Type B pancreatic cell (in vitro differentiated cells): ENCODE measurements at regions not wholly inside any gene's neighbourhood (a gene's known extent, or its start where the extent isn't known, plus 50 kb on each side); places are given as distances from the start of the nearest gene placed in this dataset.

ENCODE experiments used
- DNase-seq: peaks from one replicate; pipeline ENCODE4 v3.0.0; 2021; ENCODE audit warnings: mixed read lengths; ENCODE audit not compliant: unreplicated experiment; ENCODE audit errors: extremely low spot score
- H3K27ac Mint-ChIP-seq: 2 replicates; pipeline ENCODE4 v1.8.0; 2021; ENCODE audit warnings: mild to moderate bottlenecking, mixed read lengths
- H3K27me3 Mint-ChIP-seq: 2 replicates; pipeline ENCODE4 v1.8.0; 2021; ENCODE audit warnings: mixed read lengths
- H3K36me3 Mint-ChIP-seq: 2 replicates; pipeline ENCODE4 v1.8.0; 2021; ENCODE audit warnings: mixed read lengths
- H3K4me1 Mint-ChIP-seq: one replicate; pipeline ENCODE4 v1.8.0; 2021; ENCODE audit warnings: mixed read lengths; ENCODE audit not compliant: unreplicated experiment
- H3K4me3 Mint-ChIP-seq: 2 replicates; pipeline ENCODE4 v1.8.0; 2021; ENCODE audit warnings: mild to moderate bottlenecking, mixed read lengths
- H3K9me3 Mint-ChIP-seq: 2 replicates; pipeline ENCODE4 v1.8.0; 2021; ENCODE audit warnings: mixed read lengths
- CTCF ChIP-seq: fragments of 200-600 bp; sonication (generic); conservative IDR thresholded peaks from 2 replicates; pipeline ENCODE4 v1.5.0; 2021; ENCODE audit warnings: antibody characterized with exemption, mild to moderate bottlenecking

GRCh38 chrX:38856670-38857265, 55.5 kb downstream of the MID1IP1 start:
- TF ChIP-seq CTCF, result no peak
- no peak overlapping the region for H3K27ac Mint-ChIP-seq

GRCh38 chrX:38857736-38858523, 56.7 kb downstream of the MID1IP1 start:
- Mint-ChIP-seq H3K27ac (no peak overlapping the region), H3K9me3 (no peaks in the 10 kb centered on the region), H3K4me3 (no peak overlapping the region), H3K27me3 (no peaks in the 10 kb centered on the region), H3K36me3 (no peaks in the 10 kb centered on the region), H3K4me1 (peaks cover 7% of the 10 kb centered on the region)
- no peak for TF ChIP-seq CTCF
- no peak for DNase-seq

More at GRCh38 chrX:38856670-38857265, 55.5 kb downstream of the MID1IP1 start:
- H3K27me3 Mint-ChIP-seq, result no peaks in the 10 kb centered on the region
- peaks cover 7% of the 10 kb centered on the region for H3K4me1 Mint-ChIP-seq
- no peaks in the 10 kb centered on the region for H3K36me3 Mint-ChIP-seq
- H3K4me3 Mint-ChIP-seq, result no peak overlapping the region
- no peaks in the 10 kb centered on the region for H3K9me3 Mint-ChIP-seq
- no peak for DNase-seq

- Mint-ChIP-seq H3K36me3 (no peaks in the 10 kb centered on the region), H3K9me3 (no peaks in the 10 kb centered on the region), H3K27me3 (no peaks in the 10 kb centered on the region), H3K4me3 (no peak overlapping the region), H3K4me1 (peaks cover 7% of the 10 kb centered on the region), H3K27ac (no peak overlapping the region)
- no peak for DNase-seq
- TF ChIP-seq CTCF, result no peak
Measured at GRCh38 chrX:38859602-38860001, 58.3 kb downstream of the MID1IP1 start.

GRCh38 chrX:38860106-38861013, 59.1 kb downstream of the MID1IP1 start:
- H3K4me3 Mint-ChIP-seq, result no peak overlapping the region
- H3K27me3 Mint-ChIP-seq, result no peaks in the 10 kb centered on the region
- TF ChIP-seq CTCF, result no peak
- no peak overlapping the region for H3K27ac Mint-ChIP-seq
- H3K4me1 Mint-ChIP-seq, result peaks cover 7% of the 10 kb centered on the region
- H3K36me3 Mint-ChIP-seq, result no peaks in the 10 kb centered on the region
- no peaks in the 10 kb centered on the region for H3K9me3 Mint-ChIP-seq
- no peak for DNase-seq

- no peaks in the 10 kb centered on the region for H3K36me3 Mint-ChIP-seq
- peaks cover 7% of the 10 kb centered on the region for H3K4me1 Mint-ChIP-seq
- no peak for DNase-seq
- no peaks in the 10 kb centered on the region for H3K27me3 Mint-ChIP-seq
- H3K4me3 Mint-ChIP-seq, result no peak overlapping the region
- H3K27ac Mint-ChIP-seq, result no peak overlapping the region
- TF ChIP-seq CTCF, result no peak
- no peaks in the 10 kb centered on the region for H3K9me3 Mint-ChIP-seq
Measured at GRCh38 chrX:38861489-38861888, 60.2 kb downstream of the MID1IP1 start.
